HG03558 (cell line): ENCODE measurements at regions not wholly inside any gene's neighbourhood (a gene's known extent, or its start where the extent isn't known, plus 50 kb on each side); places are given as distances from the start of the nearest gene placed in this dataset.

Source experiments
- ATAC-seq: cut with Tn5 transposase; IDR thresholded peaks from one replicate; pipeline ENCODE4 v1.9.1; 2021; ENCODE audit warnings: moderate number of reproducible peaks; ENCODE audit not compliant: unreplicated experiment; ENCODE audit errors: extremely low read depth

DNA sequence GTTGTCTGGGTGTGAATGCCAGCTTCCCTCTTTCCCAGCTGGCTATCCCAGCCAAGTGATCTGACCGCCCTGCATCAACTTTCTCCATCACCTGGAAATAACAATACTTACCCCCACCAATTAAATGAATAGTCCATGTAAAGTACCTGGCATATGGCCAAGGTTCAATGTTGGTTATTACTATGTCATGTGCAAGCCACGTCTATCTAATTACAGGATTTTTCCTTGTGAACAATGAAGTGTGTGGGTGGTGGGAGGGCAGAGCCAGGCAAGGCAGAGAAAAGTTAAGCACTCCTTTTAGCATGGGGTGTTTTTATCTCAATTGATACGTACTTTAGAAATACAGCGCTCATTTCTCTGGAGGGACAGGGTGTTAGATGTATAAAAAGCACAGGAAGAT lies 121.1 kb downstream of the NHLRC3 start:
- no peak for ATAC-seq

- no peak for ATAC-seq
Observed at GRCh38 chr13:39159846-39160370, 121.7 kb downstream of the NHLRC3 start.

- no peak for ATAC-seq
Observed at GRCh38 chr13:39167018-39167417, 128.8 kb downstream of the NHLRC3 start.

DNA sequence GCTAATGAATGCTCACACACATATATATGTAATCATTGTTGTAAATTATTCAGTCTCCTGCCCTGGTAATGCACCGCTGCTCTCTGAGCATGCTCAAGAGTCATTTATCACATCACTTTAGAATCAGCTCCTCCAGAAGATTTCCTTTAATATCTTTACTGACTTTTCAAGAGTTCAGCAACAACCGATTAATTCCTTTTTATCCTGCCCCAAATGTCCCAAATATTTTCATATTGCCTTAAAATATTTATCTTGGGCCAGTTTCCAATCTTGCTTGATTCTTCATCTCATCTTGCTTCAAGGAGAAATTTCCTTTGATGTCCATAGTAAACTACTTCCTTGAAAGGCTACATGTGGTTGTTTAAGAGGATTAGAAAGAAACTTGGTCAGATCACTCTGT lies 132.5 kb downstream of the NHLRC3 start:
- no peak for ATAC-seq

GRCh38 chr13:39185326-39185725 lies 147.1 kb downstream of the NHLRC3 start:
- ATAC-seq, result no peak

DNA sequence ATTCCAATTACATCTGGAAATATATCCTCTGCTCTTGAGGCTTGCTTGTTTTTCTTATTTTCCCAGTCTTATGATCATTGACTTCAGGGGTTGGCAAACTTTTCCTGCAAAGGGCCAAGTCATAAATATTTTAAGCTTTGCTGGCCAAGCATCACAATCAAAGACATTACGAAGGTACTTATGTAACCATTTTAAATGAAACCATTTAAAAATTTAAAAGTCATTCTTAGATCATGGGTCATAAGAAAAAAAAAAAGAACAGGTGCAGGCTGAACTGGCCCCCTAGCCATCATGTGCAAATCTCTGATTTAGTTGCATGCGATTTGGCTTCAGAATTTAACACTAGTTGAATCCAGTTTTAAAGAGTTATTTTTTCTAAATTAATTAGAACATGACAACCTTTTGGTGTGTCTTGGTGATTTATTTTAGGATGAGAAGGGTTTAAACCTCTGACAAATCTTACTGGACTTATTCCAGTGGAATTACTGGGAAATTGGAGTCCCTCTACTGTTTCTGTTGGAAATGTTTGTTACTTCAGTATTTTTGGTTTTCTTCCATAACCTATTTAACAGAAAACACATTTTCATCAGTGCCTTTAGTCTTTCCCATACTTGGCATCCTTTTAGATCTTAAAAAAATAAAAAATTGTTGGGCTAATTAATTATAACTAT lies 148.1 kb downstream of the NHLRC3 start:
- no peak for ATAC-seq

DNA sequence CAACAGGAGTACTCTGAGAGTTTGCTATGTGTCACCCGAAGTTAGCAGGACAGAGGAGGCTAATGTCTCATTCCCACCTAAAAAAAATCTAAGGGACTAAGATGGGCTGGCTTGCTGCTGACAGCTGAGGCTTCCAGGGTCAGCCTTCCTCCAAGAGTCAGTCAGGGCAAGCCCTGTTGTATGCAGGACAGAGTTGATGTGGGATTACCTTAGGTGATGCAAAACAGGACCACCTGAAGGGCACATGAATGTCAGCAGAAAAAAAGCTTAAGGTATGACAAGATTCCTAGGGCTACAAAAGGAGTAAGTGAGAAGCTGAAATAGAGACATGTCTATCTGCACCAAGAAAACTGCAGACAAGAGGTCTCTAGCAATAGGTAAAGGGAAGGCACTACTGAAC lies 151.5 kb downstream of the NHLRC3 start:
- no peak for ATAC-seq

- ATAC-seq, result peak; percentile 41
Observed at GRCh38 chr13:39196965-39197646, 158.8 kb downstream of the NHLRC3 start.

- no peak for ATAC-seq
Observed at GRCh38 chr13:39197647-39198007, 159.4 kb downstream of the NHLRC3 start.

- ATAC-seq, result no peak
Observed at GRCh38 chr13:39200249-39200910, 162.1 kb downstream of the NHLRC3 start.

GRCh38 chr13:39201180-39201579 lies 162.9 kb downstream of the NHLRC3 start:
- no peak for ATAC-seq

DNA sequence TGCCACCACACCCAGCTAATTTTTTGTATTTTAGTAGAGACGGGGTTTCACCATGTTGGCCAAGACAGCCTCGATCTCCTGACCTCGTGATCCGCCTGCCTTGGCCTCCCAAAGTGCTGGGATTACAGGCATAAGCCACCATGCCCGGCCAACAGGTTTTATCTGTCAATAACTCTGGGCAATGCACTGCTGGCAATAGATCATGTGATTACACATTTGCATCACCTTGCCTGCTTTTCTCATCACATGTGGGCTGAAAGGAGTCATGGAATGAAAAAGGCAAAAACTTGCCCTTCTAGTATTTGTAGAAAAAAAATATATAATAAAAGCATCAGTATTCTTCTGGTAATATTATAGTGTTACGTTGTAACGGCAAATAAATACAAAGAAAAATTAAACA lies 164.5 kb downstream of the NHLRC3 start:
- no peak for ATAC-seq

GRCh38 chr13:39208636-39209035 lies 170.4 kb downstream of the NHLRC3 start:
- ATAC-seq, result no peak

DNA sequence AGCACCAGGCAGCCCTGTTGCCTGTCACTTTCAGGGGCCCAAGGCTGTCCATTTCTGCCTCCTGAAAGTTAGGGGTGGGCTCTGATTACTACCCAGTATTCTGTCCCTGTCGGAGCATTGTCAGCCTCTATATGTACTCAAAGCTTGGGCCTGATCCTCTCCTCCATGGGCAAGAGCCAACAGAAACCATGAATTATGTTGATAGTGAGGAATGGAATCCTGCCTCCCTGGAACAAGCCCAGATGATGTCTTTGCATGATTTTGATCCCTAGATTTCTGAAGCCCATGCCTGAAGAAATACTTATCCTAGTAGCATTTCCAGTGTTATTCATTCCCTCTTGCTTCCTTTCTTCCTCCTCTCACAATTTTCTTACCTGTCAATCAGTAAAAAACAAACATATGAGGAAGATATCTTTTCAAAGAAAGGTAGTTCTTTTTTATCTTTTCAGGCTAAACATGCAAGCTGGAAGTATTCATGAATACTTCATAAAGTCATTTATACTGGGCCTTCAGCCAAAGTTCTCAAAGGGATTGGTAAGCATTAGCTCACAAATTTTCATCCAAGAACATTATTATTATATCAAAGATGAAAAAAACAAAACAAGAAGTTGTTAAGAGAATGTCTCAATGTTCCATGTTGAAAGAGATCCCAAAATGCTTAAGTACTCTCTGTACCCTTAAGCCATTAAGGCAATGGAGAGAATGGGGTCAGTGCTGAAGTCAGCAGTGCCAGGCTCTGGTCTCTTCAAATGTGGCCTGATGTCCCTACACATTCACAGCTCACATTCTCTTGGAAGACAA lies 171.7 kb downstream of the NHLRC3 start:
- no peak for ATAC-seq

- ATAC-seq, result no peak
Observed at GRCh38 chr13:39210961-39211534, 172.8 kb downstream of the NHLRC3 start.

- ATAC-seq, result no peak
Observed at GRCh38 chr13:39215971-39216370, 177.7 kb downstream of the NHLRC3 start.

DNA sequence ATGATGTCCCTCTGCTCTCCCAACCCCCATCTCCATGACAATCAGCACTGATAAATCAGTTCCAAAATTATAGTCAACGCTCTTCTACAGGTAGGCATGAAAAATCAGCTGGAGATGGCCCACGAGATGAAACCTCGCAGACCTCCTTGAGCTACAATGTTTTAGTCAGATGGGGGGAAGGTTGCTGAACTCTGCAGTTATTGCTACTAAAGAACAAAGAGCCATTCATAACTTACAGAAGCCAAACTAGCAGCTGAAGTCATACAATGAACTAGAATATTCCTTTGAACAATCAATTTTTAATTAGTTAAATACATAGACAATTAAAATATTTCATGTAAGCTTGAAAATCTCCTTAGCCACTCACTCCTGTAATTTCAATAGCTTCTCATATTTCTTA lies 179.2 kb downstream of the NHLRC3 start:
- ATAC-seq, result no peak

DNA sequence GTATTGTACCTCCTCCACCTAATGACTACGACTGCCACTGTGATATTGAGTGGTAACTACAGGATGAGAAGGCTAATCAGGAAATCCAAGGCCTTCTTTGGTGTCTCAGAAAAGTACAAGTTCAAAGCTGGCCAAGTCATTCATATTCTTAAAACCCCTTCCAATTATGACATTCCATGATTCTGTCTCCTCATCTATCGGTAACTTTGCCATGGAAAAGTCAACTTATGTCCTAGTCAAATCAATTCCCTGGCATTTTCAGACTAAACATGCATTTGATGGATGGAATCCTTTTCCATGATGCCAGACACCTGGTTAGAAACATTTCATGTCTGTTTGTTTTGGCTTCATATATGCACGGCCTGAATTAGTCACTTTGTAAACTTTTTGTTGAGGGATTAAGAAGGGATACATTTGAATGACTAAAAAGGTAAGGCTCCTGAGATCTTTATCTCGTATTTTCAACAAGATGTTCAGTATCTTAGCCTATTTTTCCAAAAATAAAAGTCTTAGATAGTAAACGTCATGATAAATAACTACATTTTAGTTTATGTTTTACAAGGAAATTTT lies 186.5 kb downstream of the NHLRC3 start:
- no peak for ATAC-seq

DNA sequence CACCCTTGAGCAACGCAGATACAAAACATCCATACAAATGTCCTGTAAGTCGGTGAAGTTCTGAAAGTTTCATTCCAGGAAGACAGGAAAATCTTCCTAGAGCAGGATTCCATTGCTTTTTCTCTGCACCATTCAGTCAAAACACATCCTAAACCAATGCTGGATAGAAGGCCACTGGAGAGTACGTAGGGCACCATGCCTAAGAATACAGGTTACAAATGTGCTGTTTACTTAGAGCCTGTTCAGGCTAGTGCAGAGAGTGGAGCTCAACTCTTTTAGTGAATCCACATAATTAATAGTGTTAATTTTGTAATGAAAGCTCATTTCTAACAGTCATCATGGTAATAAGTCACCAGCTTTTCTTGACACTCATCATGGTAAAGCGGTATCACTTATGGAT lies 187.6 kb downstream of the NHLRC3 start:
- ATAC-seq, result no peak

- no peak for ATAC-seq
Observed at GRCh38 chr13:39226359-39226758, 188.1 kb downstream of the NHLRC3 start.
